ENCODE measurements at regions not wholly inside any gene's neighbourhood (a gene's known extent, or its start where the extent isn't known, plus 50 kb on each side); places are given as distances from the start of the nearest gene placed in this dataset.
"Not testable (repeated sequence)": the region's sequence is repeated elsewhere in the genome, so short reads cannot be mapped to it uniquely, and the experiment has no call there.

GRCh38 chr15:79156704-79157375 is 66.3 kb upstream of the RASGRF1 start:
- no peak for DNase-seq

GRCh38 chr15:79154483-79155135 is 64.0 kb upstream of the RASGRF1 start:
- DNase-seq = no peak

DNA sequence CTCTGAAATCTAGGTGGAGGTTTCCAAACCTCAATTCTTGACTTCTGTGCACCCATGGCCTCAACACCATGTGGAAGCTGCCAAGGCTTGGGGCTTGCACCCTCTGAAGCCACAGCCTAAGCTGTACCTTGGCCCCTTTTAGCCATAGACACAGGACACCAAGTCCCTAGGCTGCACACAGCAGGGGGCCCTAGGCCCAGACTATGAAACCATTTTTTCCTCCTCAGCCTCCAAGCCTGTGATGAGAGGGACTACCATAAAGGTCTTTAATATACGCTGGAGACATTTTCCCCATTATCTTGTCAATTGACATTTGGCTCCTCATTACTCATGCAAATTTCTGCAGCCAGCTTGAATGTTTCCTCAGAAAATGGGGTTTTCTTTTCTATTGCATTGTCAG is 53.7 kb upstream of the RASGRF1 start:
- not testable (repeated sequence) for DNase-seq

GRCh38 chr15:79140846-79141570 is 50.4 kb upstream of the RASGRF1 start:
- no peak for DNase-seq
